OCI-LY3 (cell line): ENCODE measurements at regions not wholly inside any gene's neighbourhood (a gene's known extent, or its start where the extent isn't known, plus 50 kb on each side); places are given as distances from the start of the nearest gene placed in this dataset.

ENCODE experiments used
- CTCF ChIP-seq: fragments of 200-600, 300-600 bp; sonication (generic); IDR thresholded peaks from 2 replicates; pipeline ENCODE4 v1.5.1; 2014; ENCODE audit warnings: antibody characterized with exemption, low read length, low read depth
- EZH2phosphoT487 ChIP-seq: fragments of 200-600 bp; shearing (Covaris generic); IDR thresholded peaks from 2 replicates; pipeline ENCODE4 v1.6.1; 2018; ENCODE audit warnings: antibody characterized with exemption, mixed run types, low read depth

- TF ChIP-seq CTCF (no peak), EZH2phosphoT487 (no peak)
Measured at GRCh38 chr3:147518465-147518864, 109.3 kb downstream of the ZIC1 start.
